ENCODE measurements at regions not wholly inside any gene's neighbourhood (a gene's known extent, or its start where the extent isn't known, plus 50 kb on each side); places are given as distances from the start of the nearest gene placed in this dataset.

GRCh38 chr5:91741764-91742505 is 358.8 kb upstream of the ARRDC3 start:
- DNase-seq = no peak

- no peak for DNase-seq
Observed at GRCh38 chr5:91730026-91730425, 346.9 kb upstream of the ARRDC3 start.

- DNase-seq = no peak
Observed at GRCh38 chr5:91727463-91727862, 344.3 kb upstream of the ARRDC3 start.

- no peak for DNase-seq
Observed at GRCh38 chr5:91722736-91723467, 339.8 kb upstream of the ARRDC3 start.

- DNase-seq = no peak
Observed at GRCh38 chr5:91712718-91713117, 329.6 kb upstream of the ARRDC3 start.

- DNase-seq = no peak
Observed at GRCh38 chr5:91707521-91707841, 324.4 kb upstream of the ARRDC3 start.

- no peak for DNase-seq
Observed at GRCh38 chr5:91706785-91707520, 323.8 kb upstream of the ARRDC3 start.

GRCh38 chr5:91703128-91703527 is 320.0 kb upstream of the ARRDC3 start:
- no peak for DNase-seq

- no peak for DNase-seq
Observed at GRCh38 chr5:91699429-91699828, 316.3 kb upstream of the ARRDC3 start.

GRCh38 chr5:91691592-91691991 is 308.5 kb upstream of the ARRDC3 start:
- DNase-seq = no peak

GRCh38 chr5:91690921-91691320 is 307.8 kb upstream of the ARRDC3 start:
- DNase-seq = no peak

- DNase-seq = no peak
Observed at GRCh38 chr5:91687430-91687829, 304.3 kb upstream of the ARRDC3 start.

GRCh38 chr5:91684625-91685024 is 301.5 kb upstream of the ARRDC3 start:
- DNase-seq = no peak

GRCh38 chr5:91670563-91670962 is 287.4 kb upstream of the ARRDC3 start:
- DNase-seq = no peak

GRCh38 chr5:91670122-91670521 is 287.0 kb upstream of the ARRDC3 start:
- DNase-seq = no peak

- no peak for DNase-seq
Observed at GRCh38 chr5:91668261-91668660, 285.1 kb upstream of the ARRDC3 start.

- DNase-seq = no peak
Observed at GRCh38 chr5:91652678-91653077, 269.6 kb upstream of the ARRDC3 start.

- DNase-seq = no peak
Observed at GRCh38 chr5:91651704-91652103, 268.6 kb upstream of the ARRDC3 start.

- DNase-seq = no peak
Observed at GRCh38 chr5:91645347-91645746, 262.2 kb upstream of the ARRDC3 start.

GRCh38 chr5:91643797-91644196 is 260.7 kb upstream of the ARRDC3 start:
- no peak for DNase-seq

GRCh38 chr5:91642581-91642980 is 259.5 kb upstream of the ARRDC3 start:
- DNase-seq = no peak

- DNase-seq = no peak
Observed at GRCh38 chr5:91641730-91642350, 258.7 kb upstream of the ARRDC3 start.

GRCh38 chr5:91639744-91640143 is 256.6 kb upstream of the ARRDC3 start:
- no peak for DNase-seq

GRCh38 chr5:91638010-91638409 is 254.9 kb upstream of the ARRDC3 start:
- no peak for DNase-seq
